IPS-NIHi7 (cell line): ENCODE measurements at regions not wholly inside any gene's neighbourhood (a gene's known extent, or its start where the extent isn't known, plus 50 kb on each side); places are given as distances from the start of the nearest gene placed in this dataset.

ENCODE experiments used
- DNase-seq: peaks from one replicate; pipeline ENCODE4 v3.0.0; 2012; ENCODE audit warnings: mixed read lengths; ENCODE audit errors: extremely low spot score

- no peak for DNase-seq
Measured at GRCh38 chr2:40507432-40507831, 55.5 kb upstream of the SLC8A1 start.

- no peak for DNase-seq
Measured at GRCh38 chr2:40510304-40510703, 58.4 kb upstream of the SLC8A1 start.

GRCh38 chr2:40511661-40512213, 59.8 kb upstream of the SLC8A1 start:
- no peak for DNase-seq

- DNase-seq: no peak
Measured at GRCh38 chr2:40512256-40512655, 60.4 kb upstream of the SLC8A1 start.

- DNase-seq: no peak
Measured at GRCh38 chr2:40513201-40513600, 61.3 kb upstream of the SLC8A1 start.

- no peak for DNase-seq
Measured at GRCh38 chr2:40516604-40517003, 64.7 kb upstream of the SLC8A1 start.

- DNase-seq: no peak
Measured at GRCh38 chr2:40528564-40528963, 76.7 kb upstream of the SLC8A1 start.

GRCh38 chr2:40531359-40531758, 79.5 kb upstream of the SLC8A1 start:
- no peak for DNase-seq

GRCh38 chr2:40534528-40534927, 82.6 kb upstream of the SLC8A1 start:
- no peak for DNase-seq

- DNase-seq: no peak
Measured at GRCh38 chr2:40535972-40536371, 84.1 kb upstream of the SLC8A1 start.

GRCh38 chr2:40540026-40540425, 88.1 kb upstream of the SLC8A1 start:
- DNase-seq: no peak

GRCh38 chr2:40543381-40543780, 91.5 kb upstream of the SLC8A1 start:
- no peak for DNase-seq

- no peak for DNase-seq
Measured at GRCh38 chr2:40544072-40544471, 92.2 kb upstream of the SLC8A1 start.

GRCh38 chr2:40545645-40546044, 93.8 kb upstream of the SLC8A1 start:
- DNase-seq: no peak

- DNase-seq: no peak
Measured at GRCh38 chr2:40546439-40547191, 94.7 kb upstream of the SLC8A1 start.

- no peak for DNase-seq
Measured at GRCh38 chr2:40548521-40548920, 96.6 kb upstream of the SLC8A1 start.

GRCh38 chr2:40550085-40550484, 98.2 kb upstream of the SLC8A1 start:
- no peak for DNase-seq

- DNase-seq: no peak
Measured at GRCh38 chr2:40551081-40551480, 99.2 kb upstream of the SLC8A1 start.

- DNase-seq: peak; percentile 55
Measured at GRCh38 chr2:40554665-40555294, 102.9 kb upstream of the SLC8A1 start.

- DNase-seq: no peak
Measured at GRCh38 chr2:40556293-40556692, 104.4 kb upstream of the SLC8A1 start.

- DNase-seq: no peak
Measured at GRCh38 chr2:40556739-40557138, 104.8 kb upstream of the SLC8A1 start.

- no peak for DNase-seq
Measured at GRCh38 chr2:40558761-40559160, 106.9 kb upstream of the SLC8A1 start.

- no peak for DNase-seq
Measured at GRCh38 chr2:40559175-40559574, 107.3 kb upstream of the SLC8A1 start.
